Hepatocyte (in vitro differentiated cells): ENCODE measurements at regions not wholly inside any gene's neighbourhood (a gene's known extent, or its start where the extent isn't known, plus 50 kb on each side); places are given as distances from the start of the nearest gene placed in this dataset.

ENCODE experiments used
- DNase-seq: peaks from one replicate; pipeline ENCODE4 v3.0.0-alpha.2; 2016; ENCODE audit warnings: low spot score
- H2AFZ ChIP-seq: fragments of 200-600 bp; sonication (generic); 2 replicates; pipeline ENCODE4 v1.6.0; 2016; ENCODE audit warnings: antibody characterized with exemption, mild to moderate bottlenecking
- H3K27ac ChIP-seq: fragments of 200-600 bp; sonication (generic); 2 replicates; pipeline ENCODE4 v1.5.1; 2016; ENCODE audit warnings: mild to moderate bottlenecking
- H3K27me3 ChIP-seq: fragments of 200-600 bp; sonication (generic); 2 replicates; pipeline ENCODE4 v1.6.1; 2016
- H3K36me3 ChIP-seq: fragments of 200-600 bp; sonication (generic); replicated peaks from 2 replicates; pipeline ENCODE4 v1.5.1; 2016; ENCODE audit warnings: low read depth; ENCODE audit not compliant: insufficient read depth
- H3K4me1 ChIP-seq: fragments of 200-600 bp; sonication (generic); 2 replicates; pipeline ENCODE4 v1.5.1; 2016; ENCODE audit warnings: mild to moderate bottlenecking, moderate library complexity; ENCODE audit not compliant: insufficient read depth
- H3K4me2 ChIP-seq: fragments of 200-600 bp; sonication (generic); 2 replicates; pipeline ENCODE4 v1.6.0; 2016
- H3K4me3 ChIP-seq: fragments of 200-600 bp; sonication (generic); 2 replicates; pipeline ENCODE4 v1.5.1; 2016; ENCODE audit warnings: mild to moderate bottlenecking
- H3K79me2 ChIP-seq: fragments of 200-600 bp; sonication (generic); 2 replicates; pipeline ENCODE4 v1.6.0; 2017; ENCODE audit warnings: mild to moderate bottlenecking
- H3K9me2 ChIP-seq: fragments of 200-600 bp; sonication (generic); replicated peaks from 2 replicates; pipeline ENCODE4 v1.6.0; 2017; ENCODE audit warnings: mild to moderate bottlenecking; ENCODE audit not compliant: insufficient read depth
- H3K9me3 ChIP-seq: fragments of 200-600 bp; sonication (generic); 2 replicates; pipeline ENCODE4 v1.5.1; 2016; ENCODE audit warnings: low read depth, mild to moderate bottlenecking
- H4K20me1 ChIP-seq: fragments of 200-600 bp; sonication (generic); 2 replicates; pipeline ENCODE4 v1.6.0; 2016; ENCODE audit warnings: mild to moderate bottlenecking; ENCODE audit not compliant: insufficient read depth, poor library complexity, severe bottlenecking
- CTCF ChIP-seq: fragments of 200-600 bp; sonication (generic); IDR thresholded peaks from 2 replicates; pipeline ENCODE4 v1.5.1; 2016; ENCODE audit warnings: antibody characterized with exemption, mild to moderate bottlenecking; ENCODE audit not compliant: poor library complexity
- EZH2 ChIP-seq: fragments of 200-600 bp; sonication (generic); IDR thresholded peaks from 2 replicates; pipeline ENCODE4 v1.6.1; 2016; ENCODE audit warnings: antibody characterized with exemption, mild to moderate bottlenecking, borderline replicate concordance
- EZH2phosphoT487 ChIP-seq: fragments of 200-600 bp; sonication (generic); IDR thresholded peaks from one replicate; pipeline ENCODE4 v1.6.1; 2018; ENCODE audit warnings: antibody characterized with exemption, mild to moderate bottlenecking, low read depth, moderate library complexity; ENCODE audit not compliant: unreplicated experiment, severe bottlenecking
- WGBS: methylation state at CpG from one replicate; pipeline ENCODE4 v1.1.6; 2016; ENCODE audit warnings: low lambda C conversion rate; ENCODE audit errors: missing lambda C conversion rate; 5-methylcytosine and 5-hydroxymethylcytosine counted together

- H3K27ac ChIP-seq, result no peak overlapping the region
- no peaks in the 10 kb centered on the region for H4K20me1 ChIP-seq
- H3K4me2 ChIP-seq, result no peak overlapping the region
- H3K9me3 ChIP-seq, result no peaks in the 10 kb centered on the region
- no peak for DNase-seq
- no peak overlapping the region for H2AFZ ChIP-seq
- no peaks in the 10 kb centered on the region for H3K4me1 ChIP-seq
- no peaks in the 10 kb centered on the region for H3K27me3 ChIP-seq
- no peaks in the 10 kb centered on the region for H3K9me2 ChIP-seq
- H3K79me2 ChIP-seq, result no peaks in the 10 kb centered on the region
- H3K4me3 ChIP-seq, result no peak overlapping the region
- TF ChIP-seq EZH2phosphoT487, result no peak
- no peak for TF ChIP-seq CTCF
- no peak for TF ChIP-seq EZH2
- H3K36me3 ChIP-seq, result no peaks in the 10 kb centered on the region
These were observed 257.6 kb upstream of the POU3F2 start for GRCh38 chr6:98576791-98577190.

- Histone ChIP-seq H3K4me3 (no peak overlapping the region), H3K27ac (no peak overlapping the region), H2AFZ (no peak overlapping the region), H3K4me2 (no peak overlapping the region), H3K79me2 (no peaks in the 10 kb centered on the region), H4K20me1 (no peaks in the 10 kb centered on the region), H3K9me3 (no peaks in the 10 kb centered on the region), H3K36me3 (no peaks in the 10 kb centered on the region), H3K27me3 (no peaks in the 10 kb centered on the region), H3K9me2 (no peaks in the 10 kb centered on the region), H3K4me1 (no peaks in the 10 kb centered on the region)
- DNase-seq, result no peak
- 71% methylated on average over 1 of the region's 1 CpG for WGBS
- TF ChIP-seq EZH2phosphoT487 (no peak), CTCF (no peak), EZH2 (no peak)
These were observed 256.4 kb upstream of the POU3F2 start for GRCh38 chr6:98578016-98578415.

- H3K4me2 ChIP-seq, result no peak overlapping the region
- TF ChIP-seq EZH2phosphoT487, result no peak
- no peak for TF ChIP-seq CTCF
- no peak for TF ChIP-seq EZH2
- 94% methylated on average over 1 of the region's 1 CpG for WGBS
These were observed 255.3 kb upstream of the POU3F2 start for GRCh38 chr6:98579079-98579478.

GRCh38 chr6:98579941-98580340, 254.4 kb upstream of the POU3F2 start:
- Histone ChIP-seq H4K20me1 (no peaks in the 10 kb centered on the region), H3K27ac (no peak overlapping the region), H3K79me2 (no peaks in the 10 kb centered on the region), H3K4me3 (no peak overlapping the region), H3K27me3 (no peaks in the 10 kb centered on the region), H3K9me3 (no peaks in the 10 kb centered on the region), H3K36me3 (no peaks in the 10 kb centered on the region), H3K4me1 (no peaks in the 10 kb centered on the region), H3K4me2 (no peak overlapping the region), H3K9me2 (no peaks in the 10 kb centered on the region), H2AFZ (no peak overlapping the region)
- 76% methylated on average over 1 of the region's 1 CpG for WGBS
- DNase-seq, result no peak
- TF ChIP-seq CTCF (no peak), EZH2phosphoT487 (no peak), EZH2 (no peak)

More at GRCh38 chr6:98579079-98579478, 255.3 kb upstream of the POU3F2 start:
- Histone ChIP-seq H3K9me3 (no peaks in the 10 kb centered on the region), H3K79me2 (no peaks in the 10 kb centered on the region), H3K27ac (no peak overlapping the region), H3K4me3 (no peak overlapping the region), H3K27me3 (no peaks in the 10 kb centered on the region), H3K4me1 (no peaks in the 10 kb centered on the region), H3K36me3 (no peaks in the 10 kb centered on the region), H4K20me1 (no peaks in the 10 kb centered on the region), H3K9me2 (no peaks in the 10 kb centered on the region), H2AFZ (no peak overlapping the region)
- DNase-seq, result no peak
